Right lobe of liver (tissue), 6 donors: ENCODE measurements at regions not wholly inside any gene's neighbourhood (a gene's known extent, or its start where the extent isn't known, plus 50 kb on each side); places are given as distances from the start of the nearest gene placed in this dataset.

Experiments used
- ATAC-seq, 4 donors: fragments of 200-7000 bp; cut with Tn5 transposase; one replicate each; pipeline ENCODE4 v1.9.1; 2020; ENCODE audit warnings: mild to moderate bottlenecking in 4 of 4, moderate library complexity in 4 of 4
- DNase-seq, 3 donors: peaks; one replicate each; pipeline ENCODE4 v3.0.0-alpha.2; 2020
- H3K27ac ChIP-seq, 3 donors: fragments of 200-600 bp; one replicate each; pipeline ENCODE4 v1.8.0; 2022
- H3K27me3 ChIP-seq, 2 donors: fragments of 200-600 bp; one replicate each; pipeline ENCODE4 v1.8.0; 2022
- H3K36me3 ChIP-seq, 4 donors: fragments of 200-600 bp; sonication (generic) in 1 of 4; one replicate each; pipeline versions ENCODE4 v1.5.1 to v1.8.0; 2017 to 2022; ENCODE audit warnings: control low read depth in 1 of 4
- H3K4me1 ChIP-seq, 4 donors: fragments of 200-600 bp; sonication (generic) in 1 of 4; one replicate each; pipeline versions ENCODE4 v1.5.1 to v1.8.0; 2017 to 2022; ENCODE audit warnings: control low read depth in 1 of 4
- H3K4me3 ChIP-seq, 3 donors: fragments of 200-600 bp; one replicate each; pipeline ENCODE4 v1.8.0; 2022
- H3K9me3 ChIP-seq, 4 donors: fragments of 200-600 bp; sonication (generic) in 1 of 4; one replicate each; pipeline versions ENCODE4 v1.5.1 to v1.8.0; 2017 to 2022; ENCODE audit warnings: control low read depth in 1 of 4
- CTCF ChIP-seq, 4 donors: fragments of 200-600 bp in 3 of 4; fragments of 450-650 bp in 1 of 4; IDR thresholded peaks; one replicate each; pipeline versions ENCODE4 v1.5.1 to v1.8.0; 2016 to 2022; ENCODE audit warnings: antibody characterized with exemption in 4 of 4, mild to moderate bottlenecking in 2 of 4
- POLR2A ChIP-seq: fragments of 450-650 bp; IDR thresholded peaks from one replicate; pipeline ENCODE4 v1.6.1; 2017; ENCODE audit warnings: antibody characterized with exemption, mild to moderate bottlenecking
- WGBS: methylation state at CpG from one replicate; pipeline ENCODE4 v1.1.6; 2018; ENCODE audit warnings: low coverage, low lambda C conversion rate; ENCODE audit not compliant: insufficient coverage; ENCODE audit errors: missing lambda C conversion rate; 5-methylcytosine and 5-hydroxymethylcytosine counted together
- intact Hi-C, 2 donors: fragments of 100-400 bp; cut with DNase I; formaldehyde crosslinking; loops; one replicate each; pipeline versions ENCODE4 v1.11.2 to v1.14.1; 2022
- donor health status: DM: no; HTN: yes; CAD: no.
- donor health status: DM: no; HTN: no; CAD: no.
- donor health status: DM: no; HTN: no; CAD: no.
- donor health status: DM: no; HTN: yes; CAD: no.
- donor health status: DM: no; HTN: yes; CAD: no.

GRCh38 chr3:29072611-29073010, 208.3 kb upstream of the RBMS3 start:
- Histone ChIP-seq H3K4me3 (no peak overlapping the region), H3K36me3 (no peaks in the 10 kb centered on the region), H3K27me3 (no peaks in the 10 kb centered on the region), H3K27ac (no peak overlapping the region), H3K9me3 (no peaks in the 10 kb centered on the region), H3K4me1 (no peaks in the 10 kb centered on the region)
- DNase-seq (no peak), ATAC-seq (no peak)
- TF ChIP-seq POLR2A (no peak), CTCF (IDR thresholded peaks at IDR 0.05) (no peak)
- WGBS: 69% methylated on average over 1 of the region's 1 CpG
- intact Hi-C loops: no loop called here

DNA sequence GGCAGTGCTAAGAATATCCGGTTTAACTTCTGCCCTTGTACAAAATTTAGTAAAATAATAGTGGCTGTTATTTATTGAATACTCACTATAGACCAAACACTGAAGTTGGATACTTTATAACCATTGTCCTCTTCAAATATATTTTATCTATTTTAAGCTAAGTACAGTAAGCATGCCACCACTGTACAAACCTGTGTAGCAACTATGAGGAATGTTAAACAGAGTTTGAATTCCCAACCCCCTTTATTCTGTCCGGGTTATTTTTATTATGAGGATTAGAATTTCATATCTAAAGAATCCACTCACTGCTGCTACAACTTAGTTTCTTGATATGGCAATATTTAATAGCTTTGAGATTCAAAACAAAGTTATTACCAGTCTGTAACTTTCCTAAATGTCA, 203.5 kb upstream of the RBMS3 start:
- no peaks in the 10 kb centered on the region for H3K4me1 ChIP-seq

GRCh38 chr3:29079358-29079757, 201.5 kb upstream of the RBMS3 start:
- TF ChIP-seq POLR2A: no peak
- TF ChIP-seq CTCF (IDR thresholded peaks at IDR 0.05): no peak
- Histone ChIP-seq H3K4me1 (no peaks in the 10 kb centered on the region), H3K27me3 (no peaks in the 10 kb centered on the region), H3K36me3 (no peaks in the 10 kb centered on the region), H3K27ac (no peak overlapping the region), H3K4me3 (no peak overlapping the region), H3K9me3 (no peaks in the 10 kb centered on the region)
- intact Hi-C loops: no loop called here
- no peak for DNase-seq
- ATAC-seq: no peak

More for the DNA sequence above, 203.5 kb upstream of the RBMS3 start:
- Histone ChIP-seq H3K9me3 (no peaks in the 10 kb centered on the region), H3K27ac (no peak overlapping the region), H3K27me3 (no peaks in the 10 kb centered on the region), H3K36me3 (no peaks in the 10 kb centered on the region), H3K4me3 (no peak overlapping the region)
- 49% methylated on average over 2 of the region's 2 CpGs for WGBS
- intact Hi-C loops: no loop called here
- TF ChIP-seq POLR2A (no peak), CTCF (IDR thresholded peaks at IDR 0.05) (no peak)
- no peak for ATAC-seq
- no peak for DNase-seq

DNA sequence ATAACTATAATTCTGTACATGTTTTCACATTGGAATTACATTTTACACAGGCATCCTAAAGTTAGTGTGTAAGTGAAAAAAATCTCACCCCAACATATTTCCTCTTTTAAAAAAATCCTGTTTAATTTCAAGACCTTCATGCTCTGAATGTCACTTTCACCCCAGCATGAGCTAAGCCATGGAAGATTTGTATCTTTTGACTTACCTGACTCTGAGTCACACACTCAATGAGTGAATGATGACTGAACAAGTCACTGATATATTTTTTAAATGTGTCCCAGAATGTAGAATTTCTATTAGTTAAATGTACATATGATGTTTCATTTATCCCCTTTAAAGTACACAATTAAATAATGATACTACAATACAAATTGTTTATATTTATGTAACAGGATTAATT, 199.9 kb upstream of the RBMS3 start:
- intact Hi-C loops: no loop called here
- Histone ChIP-seq H3K4me1 (no peaks in the 10 kb centered on the region), H3K9me3 (no peaks in the 10 kb centered on the region), H3K27me3 (no peaks in the 10 kb centered on the region), H3K27ac (no peak overlapping the region), H3K4me3 (no peak overlapping the region), H3K36me3 (no peaks in the 10 kb centered on the region)
- DNase-seq (no peak), ATAC-seq (no peak)
- no peak for TF ChIP-seq POLR2A
- no peak for TF ChIP-seq CTCF (IDR thresholded peaks at IDR 0.05)

DNA sequence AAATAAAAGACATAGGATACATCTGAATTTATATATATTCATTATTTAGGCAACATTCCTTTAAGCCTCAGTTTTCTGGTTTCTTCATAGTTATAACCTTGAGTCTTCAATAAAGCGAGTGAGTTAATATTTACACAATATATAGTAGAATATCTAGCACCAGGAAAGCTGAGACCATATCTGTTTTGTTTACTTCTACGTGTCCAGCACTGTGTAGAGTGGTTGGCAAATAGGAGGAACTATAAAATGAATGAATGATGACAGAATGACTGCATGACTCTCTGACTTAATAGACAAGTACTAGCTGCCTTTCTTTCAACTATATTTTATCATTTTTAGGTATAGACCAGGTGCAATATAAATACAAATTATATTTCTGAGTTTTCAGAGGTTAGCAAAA, 197.8 kb upstream of the RBMS3 start:
- WGBS: 37% methylated on average over 2 of the region's 2 CpGs
- intact Hi-C loops: no loop called here
- Histone ChIP-seq H3K27ac (no peak overlapping the region), H3K4me1 (no peaks in the 10 kb centered on the region), H3K27me3 (no peaks in the 10 kb centered on the region), H3K9me3 (no peaks in the 10 kb centered on the region), H3K36me3 (no peaks in the 10 kb centered on the region), H3K4me3 (no peak overlapping the region)
- TF ChIP-seq CTCF (IDR thresholded peaks at IDR 0.05) (no peak), POLR2A (no peak)
- no peak for ATAC-seq
- DNase-seq: no peak
